ENCODE measurements at regions not wholly inside any gene's neighbourhood (a gene's known extent, or its start where the extent isn't known, plus 50 kb on each side); places are given as distances from the start of the nearest gene placed in this dataset.
"Not testable (repeated sequence)": the region's sequence is repeated elsewhere in the genome, so short reads cannot be mapped to it uniquely, and the experiment has no call there.

- no peak overlapping the region for H3K4me3 ChIP-seq (ENCODE audit: extremely low read depth, insufficient read depth, low read length, poor library complexity, severe bottlenecking)
- H3K9me3 ChIP-seq (ENCODE audit: control insufficient read depth, low read length) = no peaks in the 10 kb centered on the region
- no peaks in the 10 kb centered on the region for H3K36me3 ChIP-seq (ENCODE audit: control insufficient read depth, insufficient read depth, low read length)
- no peak overlapping the region for H3K27ac ChIP-seq (ENCODE audit: low read depth, low read length, severe bottlenecking)
- H3K4me1 ChIP-seq (ENCODE audit: control insufficient read depth, insufficient read depth, low read length, poor library complexity, severe bottlenecking) = no peaks in the 10 kb centered on the region
- WGBS, 2 experiments (ENCODE audit: insufficient coverage in 2 of 2) = no CpG with 5 or more reads among the region's 1 CpG
Observed at GRCh38 chr12:88812610-88813009, 232.3 kb upstream of the KITLG start.

- Histone ChIP-seq H3K36me3 (ENCODE audit: control insufficient read depth, insufficient read depth, low read length) (no peaks in the 10 kb centered on the region), H3K4me3 (ENCODE audit: extremely low read depth, insufficient read depth, low read length, poor library complexity, severe bottlenecking) (no peak overlapping the region), H3K27ac (ENCODE audit: low read depth, low read length, severe bottlenecking) (no peak overlapping the region), H3K9me3 (ENCODE audit: control insufficient read depth, low read length) (no peaks in the 10 kb centered on the region), H3K4me1 (ENCODE audit: control insufficient read depth, insufficient read depth, low read length, poor library complexity, severe bottlenecking) (no peaks in the 10 kb centered on the region)
- 100% methylated on average over 1 of the region's 1 CpG for WGBS, 2 experiments (ENCODE audit: insufficient coverage in 2 of 2)
Observed at GRCh38 chr12:88810806-88811205, 230.5 kb upstream of the KITLG start.

GRCh38 chr12:88809841-88810240 is 229.6 kb upstream of the KITLG start:
- no CpG with 5 or more reads among the region's 1 CpG for WGBS, 2 experiments (ENCODE audit: insufficient coverage in 2 of 2)
- H3K36me3 ChIP-seq (ENCODE audit: control insufficient read depth, insufficient read depth, low read length); H3K4me3 ChIP-seq (ENCODE audit: extremely low read depth, insufficient read depth, low read length, poor library complexity, severe bottlenecking); H3K4me1 ChIP-seq (ENCODE audit: control insufficient read depth, insufficient read depth, low read length, poor library complexity, severe bottlenecking); H3K9me3 ChIP-seq (ENCODE audit: control insufficient read depth, low read length); H3K27ac ChIP-seq (ENCODE audit: low read depth, low read length, severe bottlenecking): not testable (repeated sequence)

GRCh38 chr12:88805692-88806091 is 225.4 kb upstream of the KITLG start:
- Histone ChIP-seq H3K4me3 (ENCODE audit: extremely low read depth, insufficient read depth, low read length, poor library complexity, severe bottlenecking) (no peak overlapping the region), H3K27ac (ENCODE audit: low read depth, low read length, severe bottlenecking) (no peak overlapping the region), H3K4me1 (ENCODE audit: control insufficient read depth, insufficient read depth, low read length, poor library complexity, severe bottlenecking) (no peaks in the 10 kb centered on the region), H3K9me3 (ENCODE audit: control insufficient read depth, low read length) (no peaks in the 10 kb centered on the region), H3K36me3 (ENCODE audit: control insufficient read depth, insufficient read depth, low read length) (no peaks in the 10 kb centered on the region)
- WGBS, 2 experiments (ENCODE audit: insufficient coverage in 2 of 2) = no CpG with 5 or more reads among the region's 1 CpG

GRCh38 chr12:88805286-88805685 is 225.0 kb upstream of the KITLG start:
- 100% methylated on average over 1 of the region's 2 CpGs; no CpG with 5 or more reads in 1 of the 2 experiments for WGBS, 2 experiments (ENCODE audit: insufficient coverage in 2 of 2)
- Histone ChIP-seq H3K4me1 (ENCODE audit: control insufficient read depth, insufficient read depth, low read length, poor library complexity, severe bottlenecking) (no peaks in the 10 kb centered on the region), H3K36me3 (ENCODE audit: control insufficient read depth, insufficient read depth, low read length) (no peaks in the 10 kb centered on the region), H3K27ac (ENCODE audit: low read depth, low read length, severe bottlenecking) (no peak overlapping the region), H3K9me3 (ENCODE audit: control insufficient read depth, low read length) (peaks cover 3% of the 10 kb centered on the region), H3K4me3 (ENCODE audit: extremely low read depth, insufficient read depth, low read length, poor library complexity, severe bottlenecking) (no peak overlapping the region)

- Histone ChIP-seq H3K4me1 (ENCODE audit: control insufficient read depth, insufficient read depth, low read length, poor library complexity, severe bottlenecking) (no peaks in the 10 kb centered on the region), H3K4me3 (ENCODE audit: extremely low read depth, insufficient read depth, low read length, poor library complexity, severe bottlenecking) (no peak overlapping the region), H3K27ac (ENCODE audit: low read depth, low read length, severe bottlenecking) (no peak overlapping the region), H3K36me3 (ENCODE audit: control insufficient read depth, insufficient read depth, low read length) (no peaks in the 10 kb centered on the region), H3K9me3 (ENCODE audit: control insufficient read depth, low read length) (peaks cover 5% of the 10 kb centered on the region)
- no CpG with 5 or more reads among the region's 3 CpGs for WGBS, 2 experiments (ENCODE audit: insufficient coverage in 2 of 2)
Observed at GRCh38 chr12:88802096-88802706, 221.9 kb upstream of the KITLG start.

GRCh38 chr12:88801227-88802095 is 221.2 kb upstream of the KITLG start:
- WGBS, 2 experiments (ENCODE audit: insufficient coverage in 2 of 2) = 85% methylated on average over 1 of the region's 1 CpG; no CpG with 5 or more reads in 1 of the 2 experiments

GRCh38 chr12:88793096-88793495 is 212.8 kb upstream of the KITLG start:
- Histone ChIP-seq H3K36me3 (ENCODE audit: control insufficient read depth, insufficient read depth, low read length) (no peaks in the 10 kb centered on the region), H3K9me3 (ENCODE audit: control insufficient read depth, low read length) (peaks cover 17% of the 10 kb centered on the region), H3K4me3 (ENCODE audit: extremely low read depth, insufficient read depth, low read length, poor library complexity, severe bottlenecking) (no peak overlapping the region), H3K27ac (ENCODE audit: low read depth, low read length, severe bottlenecking) (no peak overlapping the region), H3K4me1 (ENCODE audit: control insufficient read depth, insufficient read depth, low read length, poor library complexity, severe bottlenecking) (no peaks in the 10 kb centered on the region)

More at GRCh38 chr12:88801227-88802095, 221.2 kb upstream of the KITLG start:
- no peaks in the 10 kb centered on the region for H3K36me3 ChIP-seq (ENCODE audit: control insufficient read depth, insufficient read depth, low read length)
- no peak overlapping the region for H3K27ac ChIP-seq (ENCODE audit: low read depth, low read length, severe bottlenecking)
- peaks cover 5% of the 10 kb centered on the region for H3K9me3 ChIP-seq (ENCODE audit: control insufficient read depth, low read length)
- no peaks in the 10 kb centered on the region for H3K4me1 ChIP-seq (ENCODE audit: control insufficient read depth, insufficient read depth, low read length, poor library complexity, severe bottlenecking)
- H3K4me3 ChIP-seq (ENCODE audit: extremely low read depth, insufficient read depth, low read length, poor library complexity, severe bottlenecking) = no peak overlapping the region

GRCh38 chr12:88790231-88790630 is 210.0 kb upstream of the KITLG start:
- Histone ChIP-seq H3K4me3 (ENCODE audit: extremely low read depth, insufficient read depth, low read length, poor library complexity, severe bottlenecking) (no peak overlapping the region), H3K4me1 (ENCODE audit: control insufficient read depth, insufficient read depth, low read length, poor library complexity, severe bottlenecking) (no peaks in the 10 kb centered on the region), H3K9me3 (ENCODE audit: control insufficient read depth, low read length) (peaks cover 17% of the 10 kb centered on the region), H3K27ac (ENCODE audit: low read depth, low read length, severe bottlenecking) (no peak overlapping the region), H3K36me3 (ENCODE audit: control insufficient read depth, insufficient read depth, low read length) (no peaks in the 10 kb centered on the region)
- WGBS, 2 experiments (ENCODE audit: insufficient coverage in 2 of 2) = 50% methylated on average over 1 of the region's 1 CpG; no CpG with 5 or more reads in 1 of the 2 experiments

GRCh38 chr12:88784166-88784565 is 203.9 kb upstream of the KITLG start:
- 75% methylated on average over 1 of the region's 1 CpG; no CpG with 5 or more reads in 1 of the 2 experiments for WGBS, 2 experiments (ENCODE audit: insufficient coverage in 2 of 2)
- no peak overlapping the region for H3K4me3 ChIP-seq (ENCODE audit: extremely low read depth, insufficient read depth, low read length, poor library complexity, severe bottlenecking)
- no peaks in the 10 kb centered on the region for H3K36me3 ChIP-seq (ENCODE audit: control insufficient read depth, insufficient read depth, low read length)
- no peaks in the 10 kb centered on the region for H3K4me1 ChIP-seq (ENCODE audit: control insufficient read depth, insufficient read depth, low read length, poor library complexity, severe bottlenecking)
- no peaks in the 10 kb centered on the region for H3K9me3 ChIP-seq (ENCODE audit: control insufficient read depth, low read length)
- H3K27ac ChIP-seq (ENCODE audit: low read depth, low read length, severe bottlenecking) = peak overlapping the region; percentile 20

GRCh38 chr12:88782351-88782750 is 202.1 kb upstream of the KITLG start:
- Histone ChIP-seq H3K4me3 (ENCODE audit: extremely low read depth, insufficient read depth, low read length, poor library complexity, severe bottlenecking) (no peak overlapping the region), H3K9me3 (ENCODE audit: control insufficient read depth, low read length) (no peaks in the 10 kb centered on the region), H3K36me3 (ENCODE audit: control insufficient read depth, insufficient read depth, low read length) (no peaks in the 10 kb centered on the region), H3K27ac (ENCODE audit: low read depth, low read length, severe bottlenecking) (no peak overlapping the region), H3K4me1 (ENCODE audit: control insufficient read depth, insufficient read depth, low read length, poor library complexity, severe bottlenecking) (no peaks in the 10 kb centered on the region)
- no CpG with 5 or more reads among the region's 1 CpG for WGBS, 2 experiments (ENCODE audit: insufficient coverage in 2 of 2)

All from mesodermal cell (in vitro differentiated cells).